ENCODE measurements at regions not wholly inside any gene's neighbourhood (a gene's known extent, or its start where the extent isn't known, plus 50 kb on each side); places are given as distances from the start of the nearest gene placed in this dataset.
A peak's percentile ranks its signal among the peaks of the same experiment; 100 is the strongest.
"Not testable (repeated sequence)": the region's sequence is repeated elsewhere in the genome, so short reads cannot be mapped to it uniquely, and the experiment has no call there.

GRCh38 chr13:74554569-74555275 lies 420.5 kb upstream of the KLF12 start:
- no peaks in the 10 kb centered on the region for H3K9me3 Mint-ChIP-seq
- no peaks in the 10 kb centered on the region for H3K27me3 Mint-ChIP-seq
- H3K36me3 Mint-ChIP-seq = no peaks in the 10 kb centered on the region
- peaks cover 0 to 11% (median 3%) of the 10 kb centered on the region in 3 donors for H3K4me1 Mint-ChIP-seq
- no peak overlapping the region for H3K27ac Mint-ChIP-seq
- H3K4me3 Mint-ChIP-seq = no peak overlapping the region

DNA sequence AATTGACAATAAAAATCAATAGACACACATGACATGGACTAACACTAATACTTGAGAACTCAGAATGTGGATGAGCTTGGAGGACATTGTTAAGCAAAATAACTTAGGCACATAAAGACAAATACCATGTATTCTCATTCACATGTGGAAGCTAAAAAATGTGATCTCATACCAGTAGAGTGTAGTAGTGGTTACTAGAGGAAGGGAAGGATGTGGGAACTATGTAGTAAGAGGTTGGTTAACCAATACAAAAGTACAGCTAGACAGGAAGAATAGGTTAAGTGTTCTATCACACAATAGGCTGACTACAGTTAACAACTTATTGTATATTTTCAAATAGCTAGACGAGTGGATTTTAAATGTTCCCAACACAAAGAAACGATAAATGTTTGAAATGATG lies 415.8 kb upstream of the KLF12 start:
- peak overlapping the region in 1 of 4 donors; percentile 14 for H3K4me3 Mint-ChIP-seq
- H3K4me1 Mint-ChIP-seq = no peaks in the 10 kb centered on the region
- no peaks in the 10 kb centered on the region for H3K27me3 Mint-ChIP-seq
- no peaks in the 10 kb centered on the region for H3K9me3 Mint-ChIP-seq
- no peaks in the 10 kb centered on the region for H3K36me3 Mint-ChIP-seq
- no peak overlapping the region for H3K27ac Mint-ChIP-seq

GRCh38 chr13:74536649-74537048 lies 402.4 kb upstream of the KLF12 start:
- H3K4me3 Mint-ChIP-seq, H3K36me3 Mint-ChIP-seq, H3K27ac Mint-ChIP-seq, H3K4me1 Mint-ChIP-seq, H3K9me3 Mint-ChIP-seq, H3K27me3 Mint-ChIP-seq: not testable (repeated sequence)

- no peak overlapping the region for H3K27ac Mint-ChIP-seq
- no peaks in the 10 kb centered on the region for H3K27me3 Mint-ChIP-seq
- H3K4me3 Mint-ChIP-seq = no peak overlapping the region
- no peaks in the 10 kb centered on the region for H3K9me3 Mint-ChIP-seq
- no peaks in the 10 kb centered on the region for H3K36me3 Mint-ChIP-seq
- no peaks in the 10 kb centered on the region for H3K4me1 Mint-ChIP-seq
Measured at GRCh38 chr13:74533226-74533625, 399.0 kb upstream of the KLF12 start.

- Mint-ChIP-seq H3K4me1 (no peaks in the 10 kb centered on the region), H3K27ac (no peak overlapping the region), H3K4me3 (no peak overlapping the region), H3K27me3 (peaks cover 4% of the 10 kb centered on the region), H3K9me3 (no peaks in the 10 kb centered on the region), H3K36me3 (no peaks in the 10 kb centered on the region)
Measured at GRCh38 chr13:74530011-74530410, 395.8 kb upstream of the KLF12 start.

- Mint-ChIP-seq H3K27me3 (peaks cover 4% of the 10 kb centered on the region), H3K9me3 (no peaks in the 10 kb centered on the region), H3K36me3 (no peaks in the 10 kb centered on the region), H3K4me1 (no peaks in the 10 kb centered on the region), H3K4me3 (no peak overlapping the region), H3K27ac (no peak overlapping the region)
Measured at GRCh38 chr13:74528734-74529513, 394.7 kb upstream of the KLF12 start.

GRCh38 chr13:74523057-74523456 lies 388.9 kb upstream of the KLF12 start:
- peaks cover 4% of the 10 kb centered on the region for H3K27me3 Mint-ChIP-seq
- no peaks in the 10 kb centered on the region for H3K36me3 Mint-ChIP-seq
- peak overlapping the region in 1 of 3 donors; percentile 61 for H3K27ac Mint-ChIP-seq
- peaks cover 0 to 2% (median 0%) of the 10 kb centered on the region in 3 donors for H3K4me1 Mint-ChIP-seq
- H3K9me3 Mint-ChIP-seq = no peaks in the 10 kb centered on the region
- no peak overlapping the region for H3K4me3 Mint-ChIP-seq

DNA sequence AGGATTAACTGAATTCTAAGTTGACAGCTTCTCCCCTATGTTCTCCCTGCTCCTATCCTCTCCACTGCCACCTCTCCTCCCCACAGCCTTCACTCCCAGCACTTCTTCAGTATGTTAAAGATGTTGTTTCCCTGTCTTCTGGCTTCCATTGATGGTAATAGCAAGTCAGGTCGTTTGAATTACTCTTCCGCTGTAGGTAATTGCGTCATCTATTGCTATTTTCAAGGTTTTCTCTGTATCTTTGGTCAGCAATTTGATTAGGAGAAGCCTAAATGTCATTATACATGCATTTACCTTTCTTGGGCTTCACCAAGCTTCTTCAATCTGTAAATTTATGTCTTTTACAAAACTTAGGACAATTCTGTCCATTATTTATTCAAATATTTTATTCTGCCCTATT lies 377.3 kb upstream of the KLF12 start:
- Mint-ChIP-seq H3K27ac (no peak overlapping the region), H3K27me3 (peaks cover 2% of the 10 kb centered on the region), H3K4me3 (no peak overlapping the region), H3K9me3 (peaks cover 1 to 8% (median 5%) of the 10 kb centered on the region in 3 donors), H3K36me3 (no peaks in the 10 kb centered on the region), H3K4me1 (no peaks in the 10 kb centered on the region)

GRCh38 chr13:74487091-74487722 lies 353.0 kb upstream of the KLF12 start:
- H3K27ac Mint-ChIP-seq = no peak overlapping the region
- peaks cover 6% of the 10 kb centered on the region for H3K27me3 Mint-ChIP-seq
- H3K36me3 Mint-ChIP-seq = no peaks in the 10 kb centered on the region
- no peak overlapping the region for H3K4me3 Mint-ChIP-seq
- H3K9me3 Mint-ChIP-seq = peaks cover 0 to 2% (median 0%) of the 10 kb centered on the region in 3 donors
- peaks cover 0 to 2% (median 0%) of the 10 kb centered on the region in 3 donors for H3K4me1 Mint-ChIP-seq

DNA sequence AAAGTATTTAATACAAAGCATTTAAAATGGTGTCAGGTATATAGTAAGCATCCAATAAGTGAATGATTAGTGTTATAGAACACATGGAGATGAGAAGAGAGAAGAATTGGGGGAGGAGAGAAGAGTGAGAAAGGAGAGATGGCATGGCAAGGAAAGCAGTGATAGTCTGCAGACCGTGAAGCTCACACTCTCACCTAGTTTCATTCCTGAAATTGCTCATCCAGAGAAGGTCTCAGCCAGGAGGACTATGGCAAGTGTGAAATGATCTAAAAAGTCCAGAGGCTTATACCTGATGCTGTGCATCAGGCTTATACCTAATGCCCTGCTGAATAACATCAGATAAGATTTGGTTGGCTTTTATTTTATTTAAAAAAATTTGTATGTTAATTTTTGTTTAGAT lies 351.6 kb upstream of the KLF12 start:
- Mint-ChIP-seq H3K4me3 (no peak overlapping the region), H3K9me3 (no peaks in the 10 kb centered on the region), H3K36me3 (no peaks in the 10 kb centered on the region), H3K27me3 (peaks cover 4% of the 10 kb centered on the region), H3K27ac (no peak overlapping the region), H3K4me1 (peaks cover 0 to 2% (median 0%) of the 10 kb centered on the region in 3 donors)

GRCh38 chr13:74479124-74479523 lies 344.9 kb upstream of the KLF12 start:
- Mint-ChIP-seq H3K9me3 (no peaks in the 10 kb centered on the region), H3K36me3 (no peaks in the 10 kb centered on the region), H3K4me3 (no peak overlapping the region), H3K4me1 (no peaks in the 10 kb centered on the region), H3K27me3 (peaks cover 3% of the 10 kb centered on the region), H3K27ac (no peak overlapping the region)

GRCh38 chr13:74476788-74477187 lies 342.6 kb upstream of the KLF12 start:
- H3K4me1 Mint-ChIP-seq = no peaks in the 10 kb centered on the region
- no peaks in the 10 kb centered on the region for H3K36me3 Mint-ChIP-seq
- H3K27ac Mint-ChIP-seq = no peak overlapping the region
- H3K4me3 Mint-ChIP-seq = no peak overlapping the region
- peaks cover 5% of the 10 kb centered on the region for H3K27me3 Mint-ChIP-seq
- H3K9me3 Mint-ChIP-seq = no peaks in the 10 kb centered on the region

- Mint-ChIP-seq H3K9me3 (no peaks in the 10 kb centered on the region), H3K4me3 (no peak overlapping the region), H3K27me3 (peaks cover 5% of the 10 kb centered on the region), H3K27ac (no peak overlapping the region), H3K4me1 (no peaks in the 10 kb centered on the region), H3K36me3 (no peaks in the 10 kb centered on the region)
Measured at GRCh38 chr13:74476365-74476764, 342.2 kb upstream of the KLF12 start.

GRCh38 chr13:74466864-74467263 lies 332.7 kb upstream of the KLF12 start:
- Mint-ChIP-seq H3K27me3 (peaks cover 13% of the 10 kb centered on the region), H3K9me3 (no peaks in the 10 kb centered on the region), H3K4me1 (no peaks in the 10 kb centered on the region), H3K27ac (no peak overlapping the region), H3K36me3 (no peaks in the 10 kb centered on the region), H3K4me3 (no peak overlapping the region)

- Mint-ChIP-seq H3K36me3 (no peaks in the 10 kb centered on the region), H3K27me3 (peaks cover 11% of the 10 kb centered on the region), H3K9me3 (no peaks in the 10 kb centered on the region), H3K27ac (no peak overlapping the region), H3K4me3 (no peak overlapping the region), H3K4me1 (no peaks in the 10 kb centered on the region)
Measured at GRCh38 chr13:74466020-74466419, 331.8 kb upstream of the KLF12 start.

All from IgD-negative memory B cell (primary cell).